Neural progenitor cell (in vitro differentiated cells): ENCODE measurements at regions not wholly inside any gene's neighbourhood (a gene's known extent, or its start where the extent isn't known, plus 50 kb on each side); places are given as distances from the start of the nearest gene placed in this dataset.
A peak's percentile ranks its signal among the peaks of the same experiment; 100 is the strongest.

Experiments
- DNase-seq: peaks from one replicate; pipeline ENCODE4 v3.0.0-alpha.2; 2016; ENCODE audit warnings: low spot score
- H2AFZ ChIP-seq: fragments of 200-600 bp; sonication (generic); replicated peaks from 2 replicates; pipeline ENCODE4 v1.6.1; 2016; ENCODE audit warnings: antibody characterized with exemption
- H3F3A ChIP-seq: fragments of 200-600 bp; sonication (generic); 2 replicates; pipeline ENCODE4 v1.6.1; 2016; ENCODE audit warnings: antibody characterized with exemption, low read depth
- H3K27ac ChIP-seq: fragments of 200-600 bp; sonication (generic); 2 replicates; pipeline ENCODE4 v1.5.1; 2016; ENCODE audit warnings: mild to moderate bottlenecking
- H3K27me3 ChIP-seq: fragments of 200-600 bp; sonication (generic); 2 replicates; pipeline ENCODE4 v1.6.1; 2016; ENCODE audit warnings: mild to moderate bottlenecking, moderate library complexity
- H3K36me3 ChIP-seq: fragments of 200-600 bp; sonication (generic); 2 replicates; pipeline ENCODE4 v1.5.1; 2016
- H3K4me1 ChIP-seq: fragments of 200-600 bp; sonication (generic); 2 replicates; pipeline ENCODE4 v1.6.1; 2016; ENCODE audit warnings: mixed run types
- H3K4me2 ChIP-seq: fragments of 200-600 bp; sonication (generic); 2 replicates; pipeline ENCODE4 v1.6.1; 2016
- H3K4me3 ChIP-seq: fragments of 200-600 bp; sonication (generic); 2 replicates; pipeline ENCODE4 v1.5.1; 2016
- H3K79me2 ChIP-seq: fragments of 200-600 bp; sonication (generic); 2 replicates; pipeline ENCODE4 v1.6.1; 2016; ENCODE audit warnings: low read depth
- H3K9ac ChIP-seq: fragments of 200-600 bp; sonication (generic); 2 replicates; pipeline ENCODE4 v1.6.1; 2016
- H3K9me3 ChIP-seq: fragments of 200-600 bp; sonication (generic); 2 replicates; pipeline ENCODE4 v1.5.1; 2016; ENCODE audit warnings: low read depth
- H4K20me1 ChIP-seq: fragments of 200-600 bp; sonication (generic); 2 replicates; pipeline ENCODE4 v1.6.1; 2016; ENCODE audit warnings: low read depth
- H3K27ac Mint-ChIP-seq: 3 replicates; pipeline ENCODE4 v1.8.0; 2021; ENCODE audit warnings: mixed read lengths
- H3K27me3 Mint-ChIP-seq: 2 replicates; pipeline ENCODE4 v1.8.0; 2022; ENCODE audit warnings: low read depth, mild to moderate bottlenecking, inconsistent platforms, moderate library complexity, mixed read lengths; ENCODE audit not compliant: insufficient read depth
- H3K36me3 Mint-ChIP-seq: 3 replicates; pipeline ENCODE4 v1.8.0; 2021; ENCODE audit warnings: mixed read lengths
- H3K4me1 Mint-ChIP-seq: 3 replicates; pipeline ENCODE4 v1.8.0; 2021; ENCODE audit warnings: mixed read lengths
- H3K4me3 Mint-ChIP-seq: 3 replicates; pipeline ENCODE4 v1.8.0; 2021; ENCODE audit warnings: mild to moderate bottlenecking, moderate library complexity, mixed read lengths
- H3K9me3 Mint-ChIP-seq: 3 replicates; pipeline ENCODE4 v1.8.0; 2020; ENCODE audit warnings: mixed read lengths
- EZH2 ChIP-seq: fragments of 200-600 bp; sonication (generic); IDR thresholded peaks from 2 replicates; pipeline ENCODE4 v1.6.1; 2017; ENCODE audit warnings: antibody characterized with exemption, mild to moderate bottlenecking, moderate library complexity
- EZH2phosphoT487 ChIP-seq: fragments of 200-600 bp; sonication (generic); IDR thresholded peaks from 2 replicates; pipeline ENCODE4 v1.6.1; 2017; ENCODE audit warnings: antibody characterized with exemption
- TF ChIP-seq, protein P1 (sequence below): fragments of 200-600 bp; sonication (generic); IDR thresholded peaks from 2 replicates; pipeline ENCODE4 v1.5.1; 2017; ENCODE audit warnings: antibody characterized with exemption, mild to moderate bottlenecking

DNA sequence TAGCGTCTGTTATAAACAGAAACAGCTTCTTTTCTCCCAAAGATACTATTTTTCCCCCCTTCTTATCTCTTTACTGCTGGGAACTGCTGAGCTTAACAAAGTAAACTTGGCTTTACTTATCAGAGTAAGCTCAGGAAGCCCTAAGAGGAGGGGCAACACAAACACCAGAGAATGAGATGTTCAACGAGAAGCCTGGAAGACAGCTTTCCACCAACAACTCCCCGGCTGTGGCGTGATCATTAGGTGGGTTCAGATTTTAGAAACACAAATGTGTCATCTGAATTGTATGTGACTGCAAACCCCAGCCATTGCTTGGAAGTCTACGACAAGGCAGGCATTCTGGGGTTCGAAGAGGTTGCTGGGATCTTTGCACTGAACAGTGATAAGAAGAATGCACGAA lies 181.2 kb upstream of the ESRRG start:
- Histone ChIP-seq H3K4me2 (no peak overlapping the region), H3K9me3 (no peaks in the 10 kb centered on the region), H4K20me1 (no peaks in the 10 kb centered on the region), H3K79me2 (no peaks in the 10 kb centered on the region), H3K4me3 (no peak overlapping the region), H3K4me1 (no peaks in the 10 kb centered on the region), H3K9ac (no peak overlapping the region), H3F3A (no peaks in the 10 kb centered on the region), H3K27me3 (no peaks in the 10 kb centered on the region), H3K36me3 (no peaks in the 10 kb centered on the region), H3K27ac (no peak overlapping the region), H2AFZ (no peak overlapping the region)
- Mint-ChIP-seq H3K27ac (no peak overlapping the region), H3K27me3 (no peaks in the 10 kb centered on the region), H3K4me3 (no peak overlapping the region), H3K36me3 (no peaks in the 10 kb centered on the region), H3K4me1 (peaks cover 18% of the 10 kb centered on the region), H3K9me3 (no peaks in the 10 kb centered on the region)
- DNase-seq = no peak
- TF ChIP-seq EZH2 (no peak), EZH2phosphoT487 (no peak)
- TF ChIP-seq, protein P1, sequence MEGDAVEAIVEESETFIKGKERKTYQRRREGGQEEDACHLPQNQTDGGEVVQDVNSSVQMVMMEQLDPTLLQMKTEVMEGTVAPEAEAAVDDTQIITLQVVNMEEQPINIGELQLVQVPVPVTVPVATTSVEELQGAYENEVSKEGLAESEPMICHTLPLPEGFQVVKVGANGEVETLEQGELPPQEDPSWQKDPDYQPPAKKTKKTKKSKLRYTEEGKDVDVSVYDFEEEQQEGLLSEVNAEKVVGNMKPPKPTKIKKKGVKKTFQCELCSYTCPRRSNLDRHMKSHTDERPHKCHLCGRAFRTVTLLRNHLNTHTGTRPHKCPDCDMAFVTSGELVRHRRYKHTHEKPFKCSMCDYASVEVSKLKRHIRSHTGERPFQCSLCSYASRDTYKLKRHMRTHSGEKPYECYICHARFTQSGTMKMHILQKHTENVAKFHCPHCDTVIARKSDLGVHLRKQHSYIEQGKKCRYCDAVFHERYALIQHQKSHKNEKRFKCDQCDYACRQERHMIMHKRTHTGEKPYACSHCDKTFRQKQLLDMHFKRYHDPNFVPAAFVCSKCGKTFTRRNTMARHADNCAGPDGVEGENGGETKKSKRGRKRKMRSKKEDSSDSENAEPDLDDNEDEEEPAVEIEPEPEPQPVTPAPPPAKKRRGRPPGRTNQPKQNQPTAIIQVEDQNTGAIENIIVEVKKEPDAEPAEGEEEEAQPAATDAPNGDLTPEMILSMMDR = no peak

DNA sequence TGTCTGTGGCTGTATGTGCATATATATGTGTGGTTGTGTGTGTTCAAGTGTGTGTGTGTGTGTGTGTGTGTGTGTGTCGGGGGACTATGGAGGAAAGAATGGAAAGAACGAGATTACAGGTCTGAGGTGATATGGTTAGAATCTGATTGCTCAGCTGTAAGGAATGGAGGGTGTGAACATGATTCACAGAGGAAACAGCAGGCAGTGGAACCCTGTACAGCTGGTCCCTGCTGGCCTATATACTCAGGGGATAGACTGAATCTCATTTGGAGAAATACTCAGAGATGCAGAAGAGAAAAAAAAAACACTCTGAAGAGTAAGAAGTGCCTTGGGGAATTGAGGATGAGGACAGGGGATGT lies 180.1 kb upstream of the ESRRG start:
- Histone ChIP-seq H3K36me3 (no peaks in the 10 kb centered on the region), H3K27me3 (no peaks in the 10 kb centered on the region), H3F3A (no peaks in the 10 kb centered on the region), H3K9me3 (no peaks in the 10 kb centered on the region), H3K4me3 (no peak overlapping the region), H3K9ac (no peak overlapping the region), H3K79me2 (no peaks in the 10 kb centered on the region), H3K4me1 (no peaks in the 10 kb centered on the region), H4K20me1 (no peaks in the 10 kb centered on the region), H2AFZ (no peak overlapping the region), H3K27ac (no peak overlapping the region), H3K4me2 (no peak overlapping the region)
- peak overlapping the region; percentile 40 for H3K27ac Mint-ChIP-seq
- H3K4me3 Mint-ChIP-seq = no peak overlapping the region
- no peak for DNase-seq
- no peaks in the 10 kb centered on the region for H3K27me3 Mint-ChIP-seq
- no peaks in the 10 kb centered on the region for H3K9me3 Mint-ChIP-seq
- peaks cover 18% of the 10 kb centered on the region for H3K4me1 Mint-ChIP-seq
- TF ChIP-seq, protein P1 = no peak
- TF ChIP-seq EZH2 = no peak
- TF ChIP-seq EZH2phosphoT487 = no peak
- no peaks in the 10 kb centered on the region for H3K36me3 Mint-ChIP-seq

DNA sequence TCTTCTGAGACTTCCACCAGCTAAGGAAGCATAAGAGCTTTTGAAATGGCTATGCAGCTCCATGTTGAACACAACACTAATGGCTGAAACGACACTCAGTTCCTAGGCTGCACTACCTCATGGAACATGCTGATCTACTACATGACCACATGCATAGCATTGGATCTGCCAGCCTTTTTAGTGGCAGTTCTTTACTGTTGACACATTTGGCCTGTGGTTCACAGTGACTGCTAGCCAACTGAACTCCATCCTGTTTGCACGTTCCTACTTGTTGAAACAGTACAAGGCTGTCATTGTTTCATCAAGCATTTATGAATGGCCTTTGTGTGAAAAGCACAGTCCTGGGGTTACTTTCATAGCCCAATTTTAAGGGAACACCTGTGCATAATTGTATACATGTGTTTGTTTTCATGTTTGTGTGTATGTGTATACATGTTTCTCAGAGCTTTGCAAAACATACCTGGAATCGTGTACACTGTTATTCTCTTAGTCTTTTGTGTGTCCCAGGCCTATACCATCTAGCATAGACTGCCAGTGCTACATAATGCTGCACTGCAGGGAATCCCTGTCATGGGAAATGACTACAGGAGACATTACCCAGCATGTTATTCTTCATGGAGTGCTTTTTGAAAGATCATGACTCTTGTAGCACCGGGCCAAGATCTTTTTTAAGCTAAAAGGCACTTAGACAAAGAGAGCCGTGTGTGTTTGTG lies 179.6 kb upstream of the ESRRG start:
- no peak overlapping the region for H3K27ac ChIP-seq
- no peaks in the 10 kb centered on the region for H3K27me3 Mint-ChIP-seq
- no peak overlapping the region for H3K4me3 Mint-ChIP-seq
- H3K36me3 ChIP-seq = no peaks in the 10 kb centered on the region
- DNase-seq = no peak
- H3K9ac ChIP-seq = no peak overlapping the region
- H3K4me3 ChIP-seq = no peak overlapping the region
- TF ChIP-seq, protein P1 = no peak
- TF ChIP-seq EZH2phosphoT487 = no peak
- TF ChIP-seq EZH2 = no peak
- no peaks in the 10 kb centered on the region for H3K4me1 ChIP-seq
- peak overlapping the region; percentile 40 for H3K27ac Mint-ChIP-seq
- no peaks in the 10 kb centered on the region for H3K79me2 ChIP-seq
- no peak overlapping the region for H3K4me2 ChIP-seq
- H4K20me1 ChIP-seq = no peaks in the 10 kb centered on the region
- H3K27me3 ChIP-seq = no peaks in the 10 kb centered on the region
- no peaks in the 10 kb centered on the region for H3K9me3 ChIP-seq
- H3K4me1 Mint-ChIP-seq = peaks cover 18% of the 10 kb centered on the region
- H3K36me3 Mint-ChIP-seq = no peaks in the 10 kb centered on the region
- H3F3A ChIP-seq = no peaks in the 10 kb centered on the region
- H3K9me3 Mint-ChIP-seq = no peaks in the 10 kb centered on the region
- no peak overlapping the region for H2AFZ ChIP-seq
